ENCODE measurements at regions not wholly inside any gene's neighbourhood (a gene's known extent, or its start where the extent isn't known, plus 50 kb on each side); places are given as distances from the start of the nearest gene placed in this dataset.

DNA sequence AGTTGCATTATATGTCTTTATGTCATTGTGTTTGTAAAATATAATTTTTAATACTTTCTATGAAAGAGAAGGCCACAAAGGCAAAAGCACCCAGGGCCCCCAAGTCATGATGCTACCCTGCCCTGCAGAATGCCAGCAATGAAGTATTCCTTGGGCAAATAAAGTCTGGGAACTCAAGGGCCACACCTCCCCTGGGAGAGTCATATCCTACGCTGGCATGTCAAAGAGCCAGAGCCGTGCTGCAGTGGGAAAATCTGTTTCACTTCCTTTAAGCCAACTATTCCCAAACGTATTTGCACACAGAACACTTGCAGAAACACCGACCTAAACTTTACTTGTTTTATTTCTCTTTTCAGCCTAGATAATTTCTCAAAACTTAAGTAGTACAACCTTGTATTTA is 98.4 kb upstream of the KAZN start:
- Histone ChIP-seq H3K79me2 (no peaks in the 10 kb centered on the region), H3K9me3 (ENCODE audit: control insufficient read depth, low read length) (no peaks in the 10 kb centered on the region), H3K36me3 (ENCODE audit: control insufficient read depth, insufficient read depth, low read length) (no peaks in the 10 kb centered on the region), H3K27me3 (ENCODE audit: control insufficient read depth, insufficient read depth, low read length) (no peaks in the 10 kb centered on the region), H3K4me3 (ENCODE audit: low read depth, low read length) (no peak overlapping the region), H3K9ac (no peak overlapping the region), H3K27ac (no peak overlapping the region), H2AFZ (no peak overlapping the region), H3K4me2 (ENCODE audit: low read length) (no peak overlapping the region), H3K4me1 (no peaks in the 10 kb centered on the region)
- no peak for TF ChIP-seq CTCF (IDR thresholded peaks at IDR 0.05)

DNA sequence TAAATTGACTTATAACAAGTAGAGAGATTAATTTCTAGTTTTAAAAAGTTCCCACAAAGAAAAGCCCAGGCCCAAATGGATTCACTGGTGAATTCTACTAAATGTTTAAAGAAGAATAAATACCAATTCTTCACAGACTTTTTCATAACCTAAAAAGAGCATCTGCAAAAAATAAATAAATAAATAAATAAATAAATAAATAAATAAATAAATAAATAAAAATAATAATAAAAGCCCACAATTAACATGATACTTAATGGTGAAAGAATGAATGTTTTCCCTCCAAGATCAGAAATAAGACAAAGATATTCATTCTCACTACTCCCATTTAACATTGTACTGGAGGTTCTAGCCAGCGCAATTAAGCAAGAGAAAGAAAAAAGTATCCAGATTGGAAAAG is 97.6 kb upstream of the KAZN start:
- H3K4me2 ChIP-seq (ENCODE audit: low read length) = no peak overlapping the region
- no peaks in the 10 kb centered on the region for H3K9me3 ChIP-seq (ENCODE audit: control insufficient read depth, low read length)
- no peak for TF ChIP-seq CTCF (IDR thresholded peaks at IDR 0.05)
- H3K27me3 ChIP-seq (ENCODE audit: control insufficient read depth, insufficient read depth, low read length) = no peaks in the 10 kb centered on the region
- no peaks in the 10 kb centered on the region for H3K4me1 ChIP-seq
- no peak overlapping the region for H2AFZ ChIP-seq
- H3K27ac ChIP-seq = no peak overlapping the region
- H3K4me3 ChIP-seq (ENCODE audit: low read depth, low read length) = no peak overlapping the region
- no peaks in the 10 kb centered on the region for H3K79me2 ChIP-seq
- H3K36me3 ChIP-seq (ENCODE audit: control insufficient read depth, insufficient read depth, low read length) = no peaks in the 10 kb centered on the region
- H3K9ac ChIP-seq = no peak overlapping the region

DNA sequence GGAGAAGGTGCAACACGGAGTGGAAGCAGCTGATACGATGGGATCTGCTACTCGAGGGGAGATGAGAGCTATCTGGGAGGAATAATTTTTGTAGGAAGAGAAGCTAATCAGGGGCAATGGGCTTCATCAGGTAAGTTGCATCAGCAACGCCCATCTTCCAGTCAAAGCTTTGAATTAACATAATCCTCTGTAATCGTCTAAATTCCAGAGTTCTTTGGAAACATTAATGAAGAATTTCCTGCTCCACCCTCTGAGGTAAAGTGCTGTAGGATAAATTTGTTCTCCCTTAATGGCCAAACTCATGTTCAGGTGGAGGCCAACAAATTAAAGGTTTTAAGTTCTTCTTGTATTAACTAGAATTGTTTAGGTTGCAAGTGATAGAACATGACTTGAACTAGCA is 94.0 kb upstream of the KAZN start:
- H3K27ac ChIP-seq = no peak overlapping the region
- H3K27me3 ChIP-seq (ENCODE audit: control insufficient read depth, insufficient read depth, low read length) = no peaks in the 10 kb centered on the region
- H3K9me3 ChIP-seq (ENCODE audit: control insufficient read depth, low read length) = no peaks in the 10 kb centered on the region
- no peak overlapping the region for H3K4me3 ChIP-seq (ENCODE audit: low read depth, low read length)
- H3K4me1 ChIP-seq = no peaks in the 10 kb centered on the region
- TF ChIP-seq CTCF (IDR thresholded peaks at IDR 0.05) = no peak
- H2AFZ ChIP-seq = no peak overlapping the region
- no peaks in the 10 kb centered on the region for H3K79me2 ChIP-seq
- H3K9ac ChIP-seq = no peak overlapping the region
- no peak overlapping the region for H3K4me2 ChIP-seq (ENCODE audit: low read length)
- no peaks in the 10 kb centered on the region for H3K36me3 ChIP-seq (ENCODE audit: control insufficient read depth, insufficient read depth, low read length)

DNA sequence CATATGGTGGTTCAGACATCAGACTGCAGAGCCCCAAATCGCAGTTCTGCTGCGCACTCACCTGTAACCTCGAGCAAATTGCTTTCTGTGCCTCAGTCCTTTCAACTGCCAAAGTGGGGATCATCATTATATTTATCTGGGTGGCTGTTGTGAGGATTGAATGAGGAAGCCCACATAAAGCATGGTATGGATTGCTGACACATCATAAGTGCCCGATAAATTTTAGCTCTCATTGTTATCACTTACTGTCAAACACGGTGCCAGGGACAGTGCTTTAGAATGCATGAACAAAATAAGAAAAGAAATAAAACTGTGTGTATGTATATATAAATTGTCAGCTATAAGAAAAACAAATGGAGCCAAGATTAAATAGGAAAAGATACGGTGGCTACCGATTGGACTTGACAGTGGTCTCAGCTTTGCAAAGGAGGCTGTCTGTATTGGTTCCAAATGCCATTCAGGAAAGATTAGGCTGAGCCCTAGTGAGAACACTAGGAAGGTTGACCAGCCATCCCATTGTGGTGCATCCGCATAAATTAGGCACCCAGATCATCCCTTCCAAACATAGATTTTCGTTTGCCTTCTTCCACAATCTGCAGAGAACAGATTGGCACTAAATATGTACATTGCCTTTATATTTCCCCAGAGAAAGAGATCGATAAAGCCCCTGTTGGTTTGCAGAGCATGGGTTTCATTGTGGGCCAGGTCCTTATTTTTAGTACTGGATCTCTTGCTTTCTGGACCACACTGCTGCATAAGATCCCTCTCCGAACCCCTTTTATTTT is 91.8 kb upstream of the KAZN start:
- no peak overlapping the region for H2AFZ ChIP-seq
- TF ChIP-seq CTCF (IDR thresholded peaks at IDR 0.05) = no peak
- H3K27ac ChIP-seq = no peak overlapping the region
- no peaks in the 10 kb centered on the region for H3K36me3 ChIP-seq (ENCODE audit: control insufficient read depth, insufficient read depth, low read length)
- H3K79me2 ChIP-seq = no peaks in the 10 kb centered on the region
- H3K4me2 ChIP-seq (ENCODE audit: low read length) = no peak overlapping the region
- no peaks in the 10 kb centered on the region for H3K4me1 ChIP-seq
- no peak overlapping the region for H3K4me3 ChIP-seq (ENCODE audit: low read depth, low read length)
- no peaks in the 10 kb centered on the region for H3K27me3 ChIP-seq (ENCODE audit: control insufficient read depth, insufficient read depth, low read length)
- H3K9ac ChIP-seq = no peak overlapping the region
- H3K9me3 ChIP-seq (ENCODE audit: control insufficient read depth, low read length) = no peaks in the 10 kb centered on the region

- Histone ChIP-seq H2AFZ (no peak overlapping the region), H3K9ac (no peak overlapping the region), H3K36me3 (ENCODE audit: control insufficient read depth, insufficient read depth, low read length) (no peaks in the 10 kb centered on the region), H3K79me2 (no peaks in the 10 kb centered on the region), H3K4me1 (no peaks in the 10 kb centered on the region), H3K4me3 (ENCODE audit: low read depth, low read length) (no peak overlapping the region), H3K27me3 (ENCODE audit: control insufficient read depth, insufficient read depth, low read length) (no peaks in the 10 kb centered on the region), H3K4me2 (ENCODE audit: low read length) (no peak overlapping the region), H3K9me3 (ENCODE audit: control insufficient read depth, low read length) (no peaks in the 10 kb centered on the region), H3K27ac (no peak overlapping the region)
- no peak for TF ChIP-seq CTCF (IDR thresholded peaks at IDR 0.05)
Observed at GRCh38 chr1:14507262-14507661, 91.2 kb upstream of the KAZN start.

Measured in parathyroid adenoma (tissue), 2 donors.